ENCODE measurements at regions not wholly inside any gene's neighbourhood (a gene's known extent, or its start where the extent isn't known, plus 50 kb on each side); places are given as distances from the start of the nearest gene placed in this dataset.

GRCh38 chr9:91145496-91145895, 216.2 kb downstream of the AUH start:
- H3K27ac ChIP-seq = no peak overlapping the region
- TF ChIP-seq CTCF (conservative IDR thresholded peaks at IDR 0.05) = no peak

- TF ChIP-seq CTCF (conservative IDR thresholded peaks at IDR 0.05) = no peak
- no peak overlapping the region for H3K27ac ChIP-seq
Measured at GRCh38 chr9:91146391-91147019, 215.2 kb downstream of the AUH start.

GRCh38 chr9:91147079-91147708, 214.5 kb downstream of the AUH start:
- H3K27ac ChIP-seq = no peak overlapping the region
- no peak for TF ChIP-seq CTCF (conservative IDR thresholded peaks at IDR 0.05)

- no peak overlapping the region for H3K27ac ChIP-seq
- no peak for TF ChIP-seq CTCF (conservative IDR thresholded peaks at IDR 0.05)
Measured at GRCh38 chr9:91148306-91148705, 213.4 kb downstream of the AUH start.

- TF ChIP-seq CTCF (conservative IDR thresholded peaks at IDR 0.05) = no peak
- H3K27ac ChIP-seq = no peak overlapping the region
Measured at GRCh38 chr9:91150273-91150997, 211.3 kb downstream of the AUH start.

GRCh38 chr9:91150998-91151717, 210.6 kb downstream of the AUH start:
- no peak overlapping the region for H3K27ac ChIP-seq
- TF ChIP-seq CTCF (conservative IDR thresholded peaks at IDR 0.05) = no peak

DNA sequence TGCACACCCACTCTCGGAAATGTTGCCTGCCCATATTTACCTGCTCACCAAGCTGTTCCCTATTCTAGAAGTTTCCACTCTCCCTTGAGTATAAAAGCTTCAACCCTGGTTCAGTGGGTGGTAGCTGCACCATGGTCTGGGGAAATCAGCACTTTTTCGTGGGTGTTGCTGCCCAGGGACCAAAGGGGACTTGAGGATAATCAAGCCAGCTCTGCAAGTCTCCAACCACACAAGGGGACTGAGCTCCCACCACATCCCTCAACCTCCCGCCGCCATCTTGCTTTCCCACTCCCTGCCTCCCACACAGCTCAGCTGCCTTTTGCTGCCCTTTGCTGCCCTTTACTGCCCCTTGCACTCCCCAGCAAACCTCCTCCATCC, 210.0 kb downstream of the AUH start:
- no peak for TF ChIP-seq CTCF (conservative IDR thresholded peaks at IDR 0.05)
- H3K27ac ChIP-seq = no peak overlapping the region
